ENCODE measurements at regions not wholly inside any gene's neighbourhood (a gene's known extent, or its start where the extent isn't known, plus 50 kb on each side); places are given as distances from the start of the nearest gene placed in this dataset.

DNA sequence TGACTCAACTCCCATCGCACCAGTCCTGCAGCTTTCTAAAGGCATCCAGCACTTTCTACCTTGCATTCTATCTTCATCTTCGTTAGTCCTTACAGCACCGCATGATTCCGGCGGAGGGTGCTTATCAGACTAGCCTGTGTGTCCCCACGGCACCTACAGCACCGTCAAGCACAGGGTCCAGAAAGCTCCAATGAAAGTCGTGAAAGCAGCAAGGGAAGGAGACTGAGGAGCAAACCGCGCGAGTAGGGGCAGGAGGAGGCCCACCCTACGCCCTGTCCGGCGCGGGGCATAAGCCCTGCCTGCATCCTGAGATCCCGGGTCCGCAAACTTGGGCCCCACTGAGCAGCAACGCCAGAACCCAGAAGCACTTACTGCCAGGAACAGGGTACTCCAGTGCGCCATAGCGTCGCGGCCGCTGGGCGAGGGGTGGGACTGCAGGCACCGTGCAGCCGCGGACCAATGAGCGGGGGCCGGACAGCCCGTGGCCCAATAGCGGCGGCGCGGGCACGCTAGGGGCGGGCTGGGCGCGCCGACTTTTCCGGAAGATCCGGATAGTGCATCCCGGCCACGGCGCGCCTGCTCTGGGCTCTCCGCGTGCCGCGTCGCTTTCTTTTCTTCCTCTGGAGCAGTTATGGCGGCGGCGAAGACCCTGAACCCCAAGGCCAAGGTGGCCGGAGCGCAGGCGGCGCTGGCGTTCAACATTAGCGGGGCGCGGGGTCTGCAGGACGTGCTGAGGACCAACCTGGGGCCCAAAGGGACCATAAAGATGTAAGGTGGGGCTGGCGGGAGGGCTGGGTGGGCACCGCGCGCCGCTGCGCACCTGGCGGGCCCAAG lies 122.1 kb upstream of the VKORC1L1 start:
- TF ChIP-seq CTCF (conservative IDR thresholded peaks at IDR 0.05; ENCODE audit: low read depth, low read length) (no peak), EZH2 (IDR thresholded peaks at IDR 0.05; ENCODE audit: low read length, unreplicated experiment) (no peak)
